Fibroblast of villous mesenchyme (primary cell): ENCODE measurements at regions not wholly inside any gene's neighbourhood (a gene's known extent, or its start where the extent isn't known, plus 50 kb on each side); places are given as distances from the start of the nearest gene placed in this dataset.

ENCODE experiments used
- DNase-seq: peaks from one replicate; pipeline ENCODE4 v3.0.0-alpha.2; 2010; ENCODE audit warnings: low read depth
- H3K4me3 ChIP-seq: 2 replicates; pipeline ENCODE4 v1.5.1; 2011; ENCODE audit warnings: low read depth, mild to moderate bottlenecking, low read length
- CTCF ChIP-seq: IDR thresholded peaks from 2 replicates; pipeline ENCODE4 v1.5.1; 2012; ENCODE audit warnings: low read depth, mild to moderate bottlenecking, low read length; ENCODE audit not compliant: insufficient read depth

- H3K4me3 ChIP-seq: no peak overlapping the region
- DNase-seq: no peak
- no peak for TF ChIP-seq CTCF
Observed at GRCh38 chr1:233435622-233436021, 108.1 kb downstream of the MAP3K21 start.

- no peak for DNase-seq
- no peak overlapping the region for H3K4me3 ChIP-seq
- no peak for TF ChIP-seq CTCF
Observed at GRCh38 chr1:233439721-233440120, 112.2 kb downstream of the MAP3K21 start.

GRCh38 chr1:233440951-233441401 lies 113.5 kb downstream of the MAP3K21 start:
- no peak overlapping the region for H3K4me3 ChIP-seq
- peak; percentile 64 for DNase-seq
- peak; percentile 73 for TF ChIP-seq CTCF

- no peak for DNase-seq
- TF ChIP-seq CTCF: no peak
- H3K4me3 ChIP-seq: no peak overlapping the region
Observed at GRCh38 chr1:233442026-233442780, 114.7 kb downstream of the MAP3K21 start.

GRCh38 chr1:233443040-233443760 lies 115.7 kb downstream of the MAP3K21 start:
- H3K4me3 ChIP-seq: no peak overlapping the region
- DNase-seq: no peak
- TF ChIP-seq CTCF: no peak

GRCh38 chr1:233444484-233444883 lies 117.0 kb downstream of the MAP3K21 start:
- no peak overlapping the region for H3K4me3 ChIP-seq
- TF ChIP-seq CTCF: no peak
- DNase-seq: no peak

- no peak for TF ChIP-seq CTCF
- no peak overlapping the region for H3K4me3 ChIP-seq
- DNase-seq: no peak
Observed at GRCh38 chr1:233445737-233446136, 118.2 kb downstream of the MAP3K21 start.
